Dermis microvascular lymphatic vessel endothelial cell (primary cell): ENCODE measurements at regions not wholly inside any gene's neighbourhood (a gene's known extent, or its start where the extent isn't known, plus 50 kb on each side); places are given as distances from the start of the nearest gene placed in this dataset.
A peak's percentile ranks its signal among the peaks of the same experiment; 100 is the strongest.

ENCODE experiments used
- DNase-seq, 2 donors: peaks; one replicate each; pipeline versions ENCODE4 v3.0.0 to v3.0.0-alpha.2; 2010; ENCODE audit warnings: low read depth in 2 of 2

- no peak for DNase-seq
Observed at GRCh38 chr1:29916656-29917369, 680.5 kb downstream of the PTPRU start.

- DNase-seq: no peak
Observed at GRCh38 chr1:29914936-29915335, 678.6 kb downstream of the PTPRU start.

GRCh38 chr1:29912425-29912824 lies 676.1 kb downstream of the PTPRU start:
- peak; percentile 41 to 65 for DNase-seq

GRCh38 chr1:29909962-29910361 lies 673.6 kb downstream of the PTPRU start:
- DNase-seq: no peak

GRCh38 chr1:29907596-29907995 lies 671.3 kb downstream of the PTPRU start:
- DNase-seq: no peak

GRCh38 chr1:29906927-29907326 lies 670.6 kb downstream of the PTPRU start:
- DNase-seq: no peak

- no peak for DNase-seq
Observed at GRCh38 chr1:29903548-29904166, 667.3 kb downstream of the PTPRU start.

GRCh38 chr1:29901624-29902325 lies 665.5 kb downstream of the PTPRU start:
- no peak for DNase-seq

GRCh38 chr1:29900712-29901111 lies 664.4 kb downstream of the PTPRU start:
- no peak for DNase-seq

GRCh38 chr1:29900104-29900679 lies 663.9 kb downstream of the PTPRU start:
- no peak for DNase-seq

- DNase-seq: no peak
Observed at GRCh38 chr1:29896791-29897714, 660.7 kb downstream of the PTPRU start.

GRCh38 chr1:29896300-29896699 lies 660.0 kb downstream of the PTPRU start:
- no peak for DNase-seq

GRCh38 chr1:29895201-29895600 lies 658.9 kb downstream of the PTPRU start:
- DNase-seq: no peak

GRCh38 chr1:29894311-29894710 lies 658.0 kb downstream of the PTPRU start:
- DNase-seq: no peak

- no peak for DNase-seq
Observed at GRCh38 chr1:29893806-29894205, 657.5 kb downstream of the PTPRU start.

- no peak for DNase-seq
Observed at GRCh38 chr1:29893046-29893723, 656.9 kb downstream of the PTPRU start.

GRCh38 chr1:29892247-29892646 lies 655.9 kb downstream of the PTPRU start:
- DNase-seq: no peak

- DNase-seq: no peak
Observed at GRCh38 chr1:29890201-29890959, 654.1 kb downstream of the PTPRU start.

GRCh38 chr1:29889776-29890175 lies 653.5 kb downstream of the PTPRU start:
- DNase-seq: no peak

GRCh38 chr1:29884740-29885139 lies 648.4 kb downstream of the PTPRU start:
- no peak for DNase-seq
